NB4 (cell line): ENCODE measurements at regions not wholly inside any gene's neighbourhood (a gene's known extent, or its start where the extent isn't known, plus 50 kb on each side); places are given as distances from the start of the nearest gene placed in this dataset.

Source experiments
- TF ChIP-seq, protein P1 (sequence below): IDR thresholded peaks from one replicate; pipeline ENCODE4 v1.5.1; 2012; ENCODE audit warnings: low read depth, low read length
- TF ChIP-seq, protein P2 (sequence below): IDR thresholded peaks from 2 replicates; pipeline ENCODE4 v1.6.1; 2011; ENCODE audit warnings: low read depth, low read length

DNA sequence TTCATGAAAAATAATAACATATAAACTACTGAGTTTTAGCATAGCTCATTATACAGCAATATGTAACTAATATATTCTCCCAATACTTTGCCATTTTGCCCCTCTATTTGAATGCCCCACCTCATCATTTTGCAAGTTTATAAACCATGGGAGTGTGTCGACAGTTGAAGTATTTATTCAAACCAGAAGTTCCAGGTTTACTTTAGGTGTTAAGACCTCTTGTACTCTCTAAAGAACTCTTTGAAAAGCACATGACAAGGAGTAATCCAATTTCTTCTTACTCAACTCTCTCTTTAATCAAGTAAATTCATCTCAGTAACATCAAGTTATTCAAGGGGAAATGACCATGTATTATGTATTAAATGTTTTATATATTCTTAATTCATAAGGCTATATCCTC lies 240.7 kb downstream of the COX18 start:
- TF ChIP-seq, protein P1, sequence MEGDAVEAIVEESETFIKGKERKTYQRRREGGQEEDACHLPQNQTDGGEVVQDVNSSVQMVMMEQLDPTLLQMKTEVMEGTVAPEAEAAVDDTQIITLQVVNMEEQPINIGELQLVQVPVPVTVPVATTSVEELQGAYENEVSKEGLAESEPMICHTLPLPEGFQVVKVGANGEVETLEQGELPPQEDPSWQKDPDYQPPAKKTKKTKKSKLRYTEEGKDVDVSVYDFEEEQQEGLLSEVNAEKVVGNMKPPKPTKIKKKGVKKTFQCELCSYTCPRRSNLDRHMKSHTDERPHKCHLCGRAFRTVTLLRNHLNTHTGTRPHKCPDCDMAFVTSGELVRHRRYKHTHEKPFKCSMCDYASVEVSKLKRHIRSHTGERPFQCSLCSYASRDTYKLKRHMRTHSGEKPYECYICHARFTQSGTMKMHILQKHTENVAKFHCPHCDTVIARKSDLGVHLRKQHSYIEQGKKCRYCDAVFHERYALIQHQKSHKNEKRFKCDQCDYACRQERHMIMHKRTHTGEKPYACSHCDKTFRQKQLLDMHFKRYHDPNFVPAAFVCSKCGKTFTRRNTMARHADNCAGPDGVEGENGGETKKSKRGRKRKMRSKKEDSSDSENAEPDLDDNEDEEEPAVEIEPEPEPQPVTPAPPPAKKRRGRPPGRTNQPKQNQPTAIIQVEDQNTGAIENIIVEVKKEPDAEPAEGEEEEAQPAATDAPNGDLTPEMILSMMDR, result no peak
- TF ChIP-seq, protein P2, sequence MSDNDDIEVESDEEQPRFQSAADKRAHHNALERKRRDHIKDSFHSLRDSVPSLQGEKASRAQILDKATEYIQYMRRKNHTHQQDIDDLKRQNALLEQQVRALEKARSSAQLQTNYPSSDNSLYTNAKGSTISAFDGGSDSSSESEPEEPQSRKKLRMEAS, result no peak
